ENCODE measurements at regions not wholly inside any gene's neighbourhood (a gene's known extent, or its start where the extent isn't known, plus 50 kb on each side); places are given as distances from the start of the nearest gene placed in this dataset.
"Not testable (repeated sequence)": the region's sequence is repeated elsewhere in the genome, so short reads cannot be mapped to it uniquely, and the experiment has no call there.

- no peak overlapping the region for H2BK15ac ChIP-seq (ENCODE audit: low read length)
- H3K4ac ChIP-seq (ENCODE audit: low read length): no peak overlapping the region
- no peaks in the 10 kb centered on the region for H3K36me3 ChIP-seq (replicated peaks in 1 of 2; ENCODE audit: control insufficient read depth in 2 of 2, insufficient read depth in 2 of 2, low read length in 2 of 2)
- no peak overlapping the region for H2AK5ac ChIP-seq (ENCODE audit: low read depth, low read length)
- no peak overlapping the region for H3K9ac ChIP-seq (ENCODE audit: low read depth, low read length, poor library complexity)
- no peak overlapping the region for H2AFZ ChIP-seq (ENCODE audit: low read length)
- no peak overlapping the region for H2BK12ac ChIP-seq (ENCODE audit: low read length)
- H3K79me1 ChIP-seq (ENCODE audit: low read depth, low read length): no peaks in the 10 kb centered on the region
- no peak overlapping the region for H4K91ac ChIP-seq (ENCODE audit: low read depth, low read length, poor library complexity)
- H3K23ac ChIP-seq (ENCODE audit: low read depth, low read length, poor library complexity): no peak overlapping the region
- H2BK5ac ChIP-seq (ENCODE audit: low read length): no peak overlapping the region
- H2BK120ac ChIP-seq (ENCODE audit: low read depth, low read length): no peak overlapping the region
- H4K8ac ChIP-seq (ENCODE audit: low read depth, low read length): no peak overlapping the region
- H3K4me2 ChIP-seq (ENCODE audit: insufficient read depth, low read length, poor library complexity, severe bottlenecking): no peak overlapping the region
- H3K4me3 ChIP-seq (ENCODE audit: low read length in 2 of 2): no peak overlapping the region
- no peak overlapping the region for H3K27ac ChIP-seq (replicated peaks; ENCODE audit: low read length)
- H3K4me1 ChIP-seq (ENCODE audit: control insufficient read depth in 2 of 2, insufficient read depth in 1 of 2, low read depth in 1 of 2, low read length in 2 of 2): no peaks in the 10 kb centered on the region
- H3K14ac ChIP-seq (ENCODE audit: low read length): no peak overlapping the region
- no peak for DNase-seq (ENCODE audit: low spot score)
- no peaks in the 10 kb centered on the region for H3K9me3 ChIP-seq (replicated peaks in 1 of 2; ENCODE audit: control insufficient read depth in 2 of 2, insufficient read depth in 1 of 2, low read depth in 1 of 2, low read length in 2 of 2)
- H3K27me3 ChIP-seq (ENCODE audit: control insufficient read depth in 3 of 3, insufficient read depth in 3 of 3, low read depth in 1 of 3, low read length in 3 of 3): no peaks in the 10 kb centered on the region
- no peak overlapping the region for H3K18ac ChIP-seq (ENCODE audit: low read length)
Observed at GRCh38 chr3:102005551-102005950, 156.2 kb downstream of the NFKBIZ start.

GRCh38 chr3:102006812-102007485 lies 157.6 kb downstream of the NFKBIZ start:
- WGBS, 2 donors (ENCODE audit: extremely low coverage in 2 of 2, insufficient read length in 2 of 2, insufficient replicate concordance in 1 of 2): no CpG with 5 or more reads among the region's 1 CpG
- Histone ChIP-seq H3K27ac (replicated peaks; ENCODE audit: low read length) (no peak overlapping the region), H3K9ac (ENCODE audit: low read depth, low read length, poor library complexity) (no peak overlapping the region)

GRCh38 chr3:102008436-102008835 lies 159.1 kb downstream of the NFKBIZ start:
- no CpG with 5 or more reads among the region's 11 CpGs for WGBS, 2 donors (ENCODE audit: extremely low coverage in 2 of 2, insufficient read length in 2 of 2, insufficient replicate concordance in 1 of 2)

More at GRCh38 chr3:102006812-102007485, 157.6 kb downstream of the NFKBIZ start:
- Histone ChIP-seq H2AK5ac (ENCODE audit: low read depth, low read length) (no peak overlapping the region), H3K4me1 (ENCODE audit: control insufficient read depth in 2 of 2, insufficient read depth in 1 of 2, low read depth in 1 of 2, low read length in 2 of 2) (no peaks in the 10 kb centered on the region), H3K4ac (ENCODE audit: low read length) (no peak overlapping the region), H2AFZ (ENCODE audit: low read length) (no peak overlapping the region), H4K8ac (ENCODE audit: low read depth, low read length) (no peak overlapping the region), H3K4me2 (ENCODE audit: insufficient read depth, low read length, poor library complexity, severe bottlenecking) (no peak overlapping the region), H4K91ac (ENCODE audit: low read depth, low read length, poor library complexity) (no peak overlapping the region), H3K36me3 (replicated peaks in 1 of 2; ENCODE audit: control insufficient read depth in 2 of 2, insufficient read depth in 2 of 2, low read length in 2 of 2) (no peaks in the 10 kb centered on the region), H3K14ac (ENCODE audit: low read length) (no peak overlapping the region), H3K4me3 (ENCODE audit: low read length in 2 of 2) (no peak overlapping the region), H2BK5ac (ENCODE audit: low read length) (no peak overlapping the region), H3K18ac (ENCODE audit: low read length) (no peak overlapping the region), H3K9me3 (replicated peaks in 1 of 2; ENCODE audit: control insufficient read depth in 2 of 2, insufficient read depth in 1 of 2, low read depth in 1 of 2, low read length in 2 of 2) (no peaks in the 10 kb centered on the region), H3K27me3 (ENCODE audit: control insufficient read depth in 3 of 3, insufficient read depth in 3 of 3, low read depth in 1 of 3, low read length in 3 of 3) (no peaks in the 10 kb centered on the region), H2BK120ac (ENCODE audit: low read depth, low read length) (no peak overlapping the region), H3K79me1 (ENCODE audit: low read depth, low read length) (no peaks in the 10 kb centered on the region), H2BK15ac (ENCODE audit: low read length) (no peak overlapping the region), H2BK12ac (ENCODE audit: low read length) (no peak overlapping the region), H3K23ac (ENCODE audit: low read depth, low read length, poor library complexity) (no peak overlapping the region)
- DNase-seq (ENCODE audit: low spot score): no peak

GRCh38 chr3:102016417-102016816 lies 167.1 kb downstream of the NFKBIZ start:
- Histone ChIP-seq H4K8ac (ENCODE audit: low read depth, low read length) (no peak overlapping the region), H4K91ac (ENCODE audit: low read depth, low read length, poor library complexity) (no peak overlapping the region), H2BK5ac (ENCODE audit: low read length) (no peak overlapping the region), H2AK5ac (ENCODE audit: low read depth, low read length) (no peak overlapping the region), H3K14ac (ENCODE audit: low read length) (no peak overlapping the region), H3K4me1 (ENCODE audit: control insufficient read depth in 2 of 2, insufficient read depth in 1 of 2, low read depth in 1 of 2, low read length in 2 of 2) (no peaks in the 10 kb centered on the region), H2BK120ac (ENCODE audit: low read depth, low read length) (no peak overlapping the region), H2AFZ (ENCODE audit: low read length) (no peak overlapping the region), H3K27ac (replicated peaks; ENCODE audit: low read length) (no peak overlapping the region), H3K23ac (ENCODE audit: low read depth, low read length, poor library complexity) (no peak overlapping the region), H3K9ac (ENCODE audit: low read depth, low read length, poor library complexity) (no peak overlapping the region), H3K27me3 (ENCODE audit: control insufficient read depth in 3 of 3, insufficient read depth in 3 of 3, low read depth in 1 of 3, low read length in 3 of 3) (no peaks in the 10 kb centered on the region), H3K4ac (ENCODE audit: low read length) (no peak overlapping the region), H3K18ac (ENCODE audit: low read length) (no peak overlapping the region), H3K4me3 (ENCODE audit: low read length in 2 of 2) (no peak overlapping the region), H3K4me2 (ENCODE audit: insufficient read depth, low read length, poor library complexity, severe bottlenecking) (no peak overlapping the region), H2BK12ac (ENCODE audit: low read length) (no peak overlapping the region), H2BK15ac (ENCODE audit: low read length) (no peak overlapping the region), H3K36me3 (replicated peaks in 1 of 2; ENCODE audit: control insufficient read depth in 2 of 2, insufficient read depth in 2 of 2, low read length in 2 of 2) (no peaks in the 10 kb centered on the region), H3K9me3 (replicated peaks in 1 of 2; ENCODE audit: control insufficient read depth in 2 of 2, insufficient read depth in 1 of 2, low read depth in 1 of 2, low read length in 2 of 2) (no peaks in the 10 kb centered on the region), H3K79me1 (ENCODE audit: low read depth, low read length) (no peaks in the 10 kb centered on the region)
- no CpG with 5 or more reads among the region's 1 CpG for WGBS, 2 donors (ENCODE audit: extremely low coverage in 2 of 2, insufficient read length in 2 of 2, insufficient replicate concordance in 1 of 2)
- no peak for DNase-seq (ENCODE audit: low spot score)

More at GRCh38 chr3:102008436-102008835, 159.1 kb downstream of the NFKBIZ start:
- not testable (repeated sequence) for H3K27ac ChIP-seq (replicated peaks; ENCODE audit: low read length); H2BK15ac ChIP-seq (ENCODE audit: low read length); H4K91ac ChIP-seq (ENCODE audit: low read depth, low read length, poor library complexity); H3K18ac ChIP-seq (ENCODE audit: low read length); H3K14ac ChIP-seq (ENCODE audit: low read length); H3K23ac ChIP-seq (ENCODE audit: low read depth, low read length, poor library complexity); DNase-seq (ENCODE audit: low spot score); H3K27me3 ChIP-seq (ENCODE audit: control insufficient read depth in 3 of 3, insufficient read depth in 3 of 3, low read depth in 1 of 3, low read length in 3 of 3); H3K79me1 ChIP-seq (ENCODE audit: low read depth, low read length); H2BK5ac ChIP-seq (ENCODE audit: low read length); H3K4ac ChIP-seq (ENCODE audit: low read length); H3K36me3 ChIP-seq (replicated peaks in 1 of 2; ENCODE audit: control insufficient read depth in 2 of 2, insufficient read depth in 2 of 2, low read length in 2 of 2); H2AFZ ChIP-seq (ENCODE audit: low read length); H3K9ac ChIP-seq (ENCODE audit: low read depth, low read length, poor library complexity); H3K9me3 ChIP-seq (replicated peaks in 1 of 2; ENCODE audit: control insufficient read depth in 2 of 2, insufficient read depth in 1 of 2, low read depth in 1 of 2, low read length in 2 of 2); H2AK5ac ChIP-seq (ENCODE audit: low read depth, low read length); H3K4me2 ChIP-seq (ENCODE audit: insufficient read depth, low read length, poor library complexity, severe bottlenecking); H2BK120ac ChIP-seq (ENCODE audit: low read depth, low read length); H4K8ac ChIP-seq (ENCODE audit: low read depth, low read length); H3K4me1 ChIP-seq (ENCODE audit: control insufficient read depth in 2 of 2, insufficient read depth in 1 of 2, low read depth in 1 of 2, low read length in 2 of 2); H3K4me3 ChIP-seq (ENCODE audit: low read length in 2 of 2); H2BK12ac ChIP-seq (ENCODE audit: low read length)
